ENCODE measurements at regions not wholly inside any gene's neighbourhood (a gene's known extent, or its start where the extent isn't known, plus 50 kb on each side); places are given as distances from the start of the nearest gene placed in this dataset.

DNA sequence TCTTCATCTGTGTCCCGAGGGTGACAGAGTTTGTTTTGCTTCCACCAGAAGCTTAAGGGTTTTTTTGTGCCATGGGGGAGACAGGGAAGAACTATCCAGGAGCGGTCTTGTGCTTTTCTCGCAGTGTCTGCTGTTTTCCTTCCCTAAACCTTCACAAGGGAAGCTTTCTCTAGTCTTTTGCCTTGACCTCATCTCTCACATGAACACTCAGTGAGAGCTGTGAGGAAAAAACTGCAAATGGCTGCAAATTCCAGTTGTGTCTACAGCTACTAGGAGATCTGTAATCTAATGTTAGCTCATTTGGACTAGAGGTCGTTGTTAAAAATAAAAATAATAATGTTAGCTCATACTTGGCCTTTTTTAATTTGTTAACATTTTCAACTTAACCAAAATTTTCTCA, 264.7 kb upstream of the SESN3 start:
- H3K27me3 ChIP-seq (ENCODE audit: control insufficient read depth, insufficient read depth, low read length) = no peaks in the 10 kb centered on the region
- no peaks in the 10 kb centered on the region for H3K79me2 ChIP-seq (ENCODE audit: control insufficient read depth, insufficient read depth, low read length)
- no peaks in the 10 kb centered on the region for H4K20me1 ChIP-seq (ENCODE audit: control insufficient read depth, extremely low read depth, insufficient read depth, low read length)
- H3K4me2 ChIP-seq (ENCODE audit: extremely low read depth, insufficient read depth, low read length) = no peak overlapping the region
- no peaks in the 10 kb centered on the region for H3K9me3 ChIP-seq (ENCODE audit: control insufficient read depth, insufficient read depth, low read depth, low read length)
- no peak overlapping the region for H3K4me3 ChIP-seq (replicated peaks in 1 of 4; ENCODE audit: control extremely low read depth in 1 of 4, insufficient read depth in 1 of 4, low read depth in 3 of 4, low read length in 4 of 4)
- no peaks in the 10 kb centered on the region for H3K4me1 ChIP-seq (ENCODE audit: control insufficient read depth, extremely low read depth, insufficient read depth, low read length)
- no peak overlapping the region for H3K27ac ChIP-seq (ENCODE audit: insufficient read depth, low read length)
- TF ChIP-seq CTCF (conservative IDR thresholded peaks at IDR 0.05 in 1 of 2, IDR thresholded peaks at IDR 0.05 in 1 of 2; ENCODE audit: low read depth in 1 of 2, low read length in 2 of 2) (no peak), EZH2 (IDR thresholded peaks at IDR 0.05; ENCODE audit: low read length, missing control alignments) (no peak)
- no peak overlapping the region for H2AFZ ChIP-seq (ENCODE audit: low read length)
- no peak for DNase-seq (ENCODE audit: low read depth in 2 of 2)
- no peaks in the 10 kb centered on the region for H3K36me3 ChIP-seq (ENCODE audit: control insufficient read depth, insufficient read depth, low read length)
- H3K9ac ChIP-seq (ENCODE audit: insufficient read depth, low read length) = no peak overlapping the region

DNA sequence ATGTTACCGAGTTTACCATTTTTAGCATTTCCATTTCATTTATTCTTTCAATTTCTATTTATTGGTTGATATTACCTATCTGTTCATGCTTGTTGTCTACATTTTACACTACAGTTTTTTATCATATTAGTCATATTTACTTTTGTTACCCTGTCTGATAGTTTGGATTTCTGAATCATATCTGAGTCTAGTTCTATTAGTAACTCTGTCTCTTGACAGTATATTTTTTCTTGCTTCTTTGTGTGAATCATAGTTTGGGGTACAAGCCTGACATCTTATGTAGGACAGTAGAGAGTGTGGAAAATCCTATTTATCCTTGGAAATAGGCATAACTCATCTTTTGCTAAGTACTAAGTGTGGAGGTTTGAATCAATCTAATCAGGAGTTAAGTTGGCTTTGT, 263.9 kb upstream of the SESN3 start:
- H3K4me2 ChIP-seq (ENCODE audit: extremely low read depth, insufficient read depth, low read length) = no peak overlapping the region
- no peaks in the 10 kb centered on the region for H3K36me3 ChIP-seq (ENCODE audit: control insufficient read depth, insufficient read depth, low read length)
- H2AFZ ChIP-seq (ENCODE audit: low read length) = no peak overlapping the region
- no peaks in the 10 kb centered on the region for H4K20me1 ChIP-seq (ENCODE audit: control insufficient read depth, extremely low read depth, insufficient read depth, low read length)
- H3K27ac ChIP-seq (ENCODE audit: insufficient read depth, low read length) = no peak overlapping the region
- H3K27me3 ChIP-seq (ENCODE audit: control insufficient read depth, insufficient read depth, low read length) = no peaks in the 10 kb centered on the region
- no peaks in the 10 kb centered on the region for H3K79me2 ChIP-seq (ENCODE audit: control insufficient read depth, insufficient read depth, low read length)
- no peak for DNase-seq (ENCODE audit: low read depth in 2 of 2)
- no peak overlapping the region for H3K9ac ChIP-seq (ENCODE audit: insufficient read depth, low read length)
- no peaks in the 10 kb centered on the region for H3K9me3 ChIP-seq (ENCODE audit: control insufficient read depth, insufficient read depth, low read depth, low read length)
- H3K4me3 ChIP-seq (replicated peaks in 1 of 4; ENCODE audit: control extremely low read depth in 1 of 4, insufficient read depth in 1 of 4, low read depth in 3 of 4, low read length in 4 of 4) = no peak overlapping the region
- H3K4me1 ChIP-seq (ENCODE audit: control insufficient read depth, extremely low read depth, insufficient read depth, low read length) = no peaks in the 10 kb centered on the region
- TF ChIP-seq CTCF (conservative IDR thresholded peaks at IDR 0.05 in 1 of 2, IDR thresholded peaks at IDR 0.05 in 1 of 2; ENCODE audit: low read depth in 1 of 2, low read length in 2 of 2) = no peak
- TF ChIP-seq EZH2 (IDR thresholded peaks at IDR 0.05; ENCODE audit: low read length, missing control alignments) = no peak

- Histone ChIP-seq H3K9ac (ENCODE audit: insufficient read depth, low read length) (no peak overlapping the region), H3K4me3 (replicated peaks in 1 of 4; ENCODE audit: control extremely low read depth in 1 of 4, insufficient read depth in 1 of 4, low read depth in 3 of 4, low read length in 4 of 4) (no peak overlapping the region), H3K9me3 (ENCODE audit: control insufficient read depth, insufficient read depth, low read depth, low read length) (no peaks in the 10 kb centered on the region), H3K4me1 (ENCODE audit: control insufficient read depth, extremely low read depth, insufficient read depth, low read length) (no peaks in the 10 kb centered on the region), H3K4me2 (ENCODE audit: extremely low read depth, insufficient read depth, low read length) (no peak overlapping the region), H3K79me2 (ENCODE audit: control insufficient read depth, insufficient read depth, low read length) (no peaks in the 10 kb centered on the region), H3K27ac (ENCODE audit: insufficient read depth, low read length) (no peak overlapping the region), H3K36me3 (ENCODE audit: control insufficient read depth, insufficient read depth, low read length) (no peaks in the 10 kb centered on the region), H2AFZ (ENCODE audit: low read length) (no peak overlapping the region), H3K27me3 (ENCODE audit: control insufficient read depth, insufficient read depth, low read length) (no peaks in the 10 kb centered on the region), H4K20me1 (ENCODE audit: control insufficient read depth, extremely low read depth, insufficient read depth, low read length) (no peaks in the 10 kb centered on the region)
- DNase-seq (ENCODE audit: low read depth in 2 of 2) = no peak
- TF ChIP-seq CTCF (conservative IDR thresholded peaks at IDR 0.05 in 1 of 2, IDR thresholded peaks at IDR 0.05 in 1 of 2; ENCODE audit: low read depth in 1 of 2, low read length in 2 of 2) (no peak), EZH2 (IDR thresholded peaks at IDR 0.05; ENCODE audit: low read length, missing control alignments) (no peak)
Measured at GRCh38 chr11:95494167-95494566, 263.2 kb upstream of the SESN3 start.
